ENCODE measurements at regions not wholly inside any gene's neighbourhood (a gene's known extent, or its start where the extent isn't known, plus 50 kb on each side); places are given as distances from the start of the nearest gene placed in this dataset.

DNA sequence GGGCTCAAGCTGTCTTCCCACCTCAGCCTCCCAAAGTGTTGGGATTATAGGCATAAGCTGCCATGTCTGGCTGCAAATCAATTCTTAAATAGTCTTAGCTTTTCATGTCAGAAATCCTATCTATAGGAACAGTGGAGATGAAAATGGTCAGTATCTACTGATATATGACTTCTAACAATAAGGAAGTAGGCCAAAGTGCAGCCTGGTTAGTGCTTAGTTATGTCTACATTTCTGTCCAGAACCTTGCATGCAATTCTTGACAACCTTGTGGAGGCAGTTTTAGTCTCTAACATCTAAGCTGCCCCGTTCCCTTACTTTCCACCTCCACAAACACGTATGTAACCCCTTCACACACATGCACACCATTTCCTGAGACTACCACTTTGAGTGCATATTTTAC is 169.2 kb upstream of the SPATS2L start:
- no peak overlapping the region for H3K4me3 ChIP-seq
- no peak for TF ChIP-seq CTCF (IDR thresholded peaks at IDR 0.05; ENCODE audit: low read depth, low read length)
- H3K4me1 ChIP-seq (ENCODE audit: low read depth): no peaks in the 10 kb centered on the region
- H3K27me3 ChIP-seq: no peaks in the 10 kb centered on the region
- H3K27ac ChIP-seq: no peak overlapping the region
- no peak for DNase-seq (ENCODE audit: low read depth in 1 of 2, low spot score in 1 of 2)
- no peaks in the 10 kb centered on the region for H3K9me3 ChIP-seq (ENCODE audit: low read depth)
- no peaks in the 10 kb centered on the region for H3K36me3 ChIP-seq

- no peak for TF ChIP-seq CTCF (IDR thresholded peaks at IDR 0.05; ENCODE audit: low read depth, low read length)
- Histone ChIP-seq H3K4me3 (no peak overlapping the region), H3K9me3 (ENCODE audit: low read depth) (no peaks in the 10 kb centered on the region), H3K27ac (no peak overlapping the region), H3K36me3 (no peaks in the 10 kb centered on the region), H3K27me3 (no peaks in the 10 kb centered on the region), H3K4me1 (ENCODE audit: low read depth) (no peaks in the 10 kb centered on the region)
- no peak for DNase-seq (ENCODE audit: low read depth in 1 of 2, low spot score in 1 of 2)
These were observed 168.8 kb upstream of the SPATS2L start for GRCh38 chr2:200137691-200138090.

GRCh38 chr2:200138391-200139124 is 167.9 kb upstream of the SPATS2L start:
- H3K36me3 ChIP-seq: no peaks in the 10 kb centered on the region
- H3K4me3 ChIP-seq: no peak overlapping the region
- H3K9me3 ChIP-seq (ENCODE audit: low read depth): no peaks in the 10 kb centered on the region
- H3K27me3 ChIP-seq: no peaks in the 10 kb centered on the region
- DNase-seq (ENCODE audit: low read depth in 1 of 2, low spot score in 1 of 2): peak in 1 of 2 donors; percentile 30
- no peak overlapping the region for H3K27ac ChIP-seq
- no peak for TF ChIP-seq CTCF (IDR thresholded peaks at IDR 0.05; ENCODE audit: low read depth, low read length)
- H3K4me1 ChIP-seq (ENCODE audit: low read depth): no peaks in the 10 kb centered on the region

DNA sequence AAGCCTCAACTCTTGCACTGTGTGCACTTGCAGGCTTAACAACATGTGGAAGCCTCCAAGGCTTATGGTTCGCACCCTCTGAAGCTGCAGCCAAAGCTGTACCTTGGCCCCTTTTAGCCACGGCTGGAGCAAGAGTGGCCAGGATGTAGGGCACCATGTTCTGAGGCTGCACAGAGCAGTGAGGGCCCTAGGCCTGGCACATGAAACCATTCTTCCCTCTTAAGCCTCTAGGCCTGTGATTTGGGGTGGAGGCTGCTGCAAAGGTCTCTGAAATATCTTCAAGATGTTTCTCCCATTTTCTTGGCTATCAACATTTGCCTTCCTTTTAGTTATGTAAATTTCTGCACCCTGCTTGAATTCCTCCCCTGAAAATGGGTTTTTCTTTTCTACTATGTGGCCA is 161.9 kb upstream of the SPATS2L start:
- Histone ChIP-seq H3K4me3 (no peak overlapping the region), H3K9me3 (ENCODE audit: low read depth) (no peaks in the 10 kb centered on the region)

DNA sequence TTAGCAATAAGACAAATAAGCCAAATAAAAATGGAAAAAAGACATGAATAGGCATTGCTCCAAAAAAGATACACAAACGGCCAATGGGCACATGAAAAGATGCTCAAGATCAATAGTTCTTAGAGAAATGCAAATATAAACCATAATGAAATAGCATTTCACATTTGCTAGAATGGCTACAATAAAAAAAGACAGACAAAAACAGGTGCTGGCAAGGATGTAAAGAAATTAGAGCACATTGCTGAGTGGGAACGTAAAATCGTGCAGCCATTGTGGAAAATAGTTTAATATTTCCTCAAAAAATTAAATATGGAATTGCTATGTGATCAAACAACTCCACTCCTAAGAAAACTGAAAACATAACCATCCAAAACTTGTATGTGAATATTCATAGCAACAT is 160.0 kb upstream of the SPATS2L start:
- H3K36me3 ChIP-seq: no peaks in the 10 kb centered on the region
- no peak for DNase-seq (ENCODE audit: low read depth in 1 of 2, low spot score in 1 of 2)
- H3K27me3 ChIP-seq: no peaks in the 10 kb centered on the region
- no peak for TF ChIP-seq CTCF (IDR thresholded peaks at IDR 0.05; ENCODE audit: low read depth, low read length)
- H3K27ac ChIP-seq: no peak overlapping the region
- H3K4me1 ChIP-seq (ENCODE audit: low read depth): no peaks in the 10 kb centered on the region
- no peak overlapping the region for H3K4me3 ChIP-seq
- no peaks in the 10 kb centered on the region for H3K9me3 ChIP-seq (ENCODE audit: low read depth)

More for the DNA sequence above, 161.9 kb upstream of the SPATS2L start:
- DNase-seq (ENCODE audit: low read depth in 1 of 2, low spot score in 1 of 2): no peak
- H3K27me3 ChIP-seq: no peaks in the 10 kb centered on the region
- H3K27ac ChIP-seq: no peak overlapping the region
- TF ChIP-seq CTCF (IDR thresholded peaks at IDR 0.05; ENCODE audit: low read depth, low read length): no peak
- H3K4me1 ChIP-seq (ENCODE audit: low read depth): no peaks in the 10 kb centered on the region
- no peaks in the 10 kb centered on the region for H3K36me3 ChIP-seq
